WTC11 (cell line): ENCODE measurements at regions not wholly inside any gene's neighbourhood (a gene's known extent, or its start where the extent isn't known, plus 50 kb on each side); places are given as distances from the start of the nearest gene placed in this dataset.

ENCODE experiments used
- CTCF ChIP-seq: fragments of 200-600 bp; IDR thresholded peaks from 2 replicates; pipeline ENCODE4 v1.8.0; 2022; ENCODE audit warnings: antibody characterized with exemption
- NR1H2 ChIP-seq: sonication (generic); formaldehyde crosslinking; IDR thresholded peaks from 2 replicates; pipeline ENCODE4 v1.9.0; 2021; ENCODE audit warnings: mild to moderate bottlenecking, moderate library complexity, missing genetic modification reagents

GRCh38 chr5:93964421-93964820 lies 223.0 kb upstream of the POU5F2 start:
- no peak for TF ChIP-seq CTCF
- no peak for TF ChIP-seq NR1H2 (CRISPR knock-in tag)
